IMR-90 (cell line): ENCODE measurements at regions not wholly inside any gene's neighbourhood (a gene's known extent, or its start where the extent isn't known, plus 50 kb on each side); places are given as distances from the start of the nearest gene placed in this dataset.

ENCODE experiments used
- ATAC-seq: fragments of 200-7000 bp; cut with Tn5 transposase; 2 replicates; pipeline ENCODE4 v1.9.1; 2020; ENCODE audit warnings: low read depth, mild to moderate bottlenecking, moderate library complexity
- BruUV-seq: library from RNA; stranded (reverse); fragments of 400-500 nt; replicated peaks from 2 replicates; lab custom pipeline; 2021; lab: Mats Ljungman, UMichigan
- CTCF ChIA-PET: fragments of 300-600 bp; formaldehyde crosslinking; extraction: SDS; loops from one replicate; lab custom pipeline; 2021; ENCODE audit warnings: antibody characterized with exemption; lab: Yijun Ruan, JAX
- POLR2A ChIA-PET: fragments of 300-600 bp; sonication (Branson Sonifier 250); formaldehyde crosslinking; loops from one replicate; lab custom pipeline; 2022; ENCODE audit warnings: antibody characterized with exemption; ENCODE audit not compliant: unreplicated experiment; lab: Charles Lee
- DNase-seq: peaks from one replicate; pipeline ENCODE4 v3.0.0; 2013
- H2AFZ ChIP-seq: replicated peaks from 2 replicates; pipeline ENCODE3; 2013; ENCODE audit warnings: low read length, mild to moderate bottlenecking; ENCODE audit not compliant: poor library complexity
- H2AK5ac ChIP-seq: 2 replicates; pipeline ENCODE4 v1.6.1; 2013; ENCODE audit warnings: low read depth, low read length, inconsistent platforms
- H2AK9ac ChIP-seq: replicated peaks from 2 replicates; pipeline ENCODE3; 2013; ENCODE audit warnings: mild to moderate bottlenecking, low read depth, low read length, moderate library complexity; ENCODE audit not compliant: poor library complexity
- H2BK120ac ChIP-seq: 2 replicates; pipeline ENCODE4 v1.6.1; 2013; ENCODE audit warnings: low read depth, low read length, inconsistent platforms
- H2BK15ac ChIP-seq: 3 replicates; pipeline ENCODE4 v1.6.1; 2013; ENCODE audit warnings: low read depth, low read length, inconsistent platforms
- H2BK20ac ChIP-seq: 2 replicates; pipeline ENCODE4 v1.6.1; 2013; ENCODE audit warnings: low read depth, mild to moderate bottlenecking, inconsistent platforms, low read length, moderate library complexity
- H2BK5ac ChIP-seq: 2 replicates; pipeline ENCODE4 v1.6.1; 2013; ENCODE audit warnings: mild to moderate bottlenecking, low read depth, low read length, inconsistent platforms; ENCODE audit not compliant: poor library complexity, severe bottlenecking
- H3K14ac ChIP-seq: replicated peaks from 2 replicates; pipeline ENCODE4 v1.6.1; 2013; ENCODE audit warnings: low read depth, low read length, inconsistent platforms
- H3K18ac ChIP-seq: 2 replicates; pipeline ENCODE4 v1.6.1; 2013; ENCODE audit warnings: low read depth, low read length, control low read depth
- H3K23ac ChIP-seq: 2 replicates; pipeline ENCODE4 v1.6.1; 2013; ENCODE audit warnings: low read depth, low read length, inconsistent platforms
- H3K27ac ChIP-seq: 2 replicates; pipeline ENCODE4 v1.5.1; 2013; ENCODE audit warnings: mild to moderate bottlenecking, control low read depth, low read length; ENCODE audit not compliant: insufficient read depth
- H3K27me3 ChIP-seq: 2 replicates; pipeline ENCODE4 v1.6.1; 2013; ENCODE audit warnings: low read length; ENCODE audit not compliant: control insufficient read depth, insufficient read depth
- H3K36me3 ChIP-seq: 2 replicates; pipeline ENCODE4 v1.6.1; 2013; ENCODE audit warnings: low read length, mixed read lengths; ENCODE audit not compliant: control insufficient read depth, insufficient read depth
- H3K4ac ChIP-seq: 2 replicates; pipeline ENCODE4 v1.6.1; 2013; ENCODE audit warnings: low read depth, low read length, inconsistent platforms
- H3K4me1 ChIP-seq: 2 replicates; pipeline ENCODE4 v1.6.1; 2013; ENCODE audit warnings: low read length, mixed read lengths; ENCODE audit not compliant: control insufficient read depth, insufficient read depth
- H3K4me2 ChIP-seq: 2 replicates; pipeline ENCODE4 v1.6.1; 2013; ENCODE audit warnings: low read depth, mild to moderate bottlenecking, control low read depth, low read length, moderate library complexity
- H3K4me3 ChIP-seq: 2 replicates; pipeline ENCODE4 v1.5.1; 2013; ENCODE audit warnings: low read depth, mild to moderate bottlenecking, control low read depth, low read length, moderate library complexity; ENCODE audit not compliant: insufficient read depth
- H3K56ac ChIP-seq: 2 replicates; pipeline ENCODE4 v1.6.1; 2013; ENCODE audit warnings: low read length, inconsistent platforms; ENCODE audit not compliant: insufficient read depth; ENCODE audit errors: extremely low read depth
- H3K79me1 ChIP-seq, 2 experiments: 2 replicates each; pipeline ENCODE4 v1.6.1; 2013; ENCODE audit warnings: low read length in 2 of 2, inconsistent platforms in 1 of 2, low read depth in 1 of 2
- H3K9ac ChIP-seq: 2 replicates; pipeline ENCODE4 v1.6.1; 2013; ENCODE audit warnings: low read depth, low read length, control low read depth
- H3K9me1 ChIP-seq: 2 replicates; pipeline ENCODE4 v1.6.1; 2013; ENCODE audit warnings: low read length, inconsistent platforms; ENCODE audit not compliant: insufficient read depth
- H3K9me3 ChIP-seq: 2 replicates; pipeline ENCODE4 v1.6.1; 2013; ENCODE audit warnings: low read length; ENCODE audit not compliant: control insufficient read depth, insufficient read depth
- H4K20me1 ChIP-seq: 2 replicates; pipeline ENCODE4 v1.6.1; 2013; ENCODE audit warnings: low read length, inconsistent platforms; ENCODE audit not compliant: insufficient read depth
- H4K5ac ChIP-seq: 2 replicates; pipeline ENCODE4 v1.6.1; 2013; ENCODE audit warnings: mild to moderate bottlenecking, low read depth, low read length, control low read depth
- H4K8ac ChIP-seq, 2 experiments: 2 replicates each; pipeline ENCODE4 v1.6.1; 2013; ENCODE audit warnings: low read depth in 2 of 2, low read length in 2 of 2, control low read depth in 1 of 2, inconsistent platforms in 1 of 2
- H4K91ac ChIP-seq: 2 replicates; pipeline ENCODE4 v1.6.1; 2013; ENCODE audit warnings: low read depth, low read length, inconsistent platforms; ENCODE audit not compliant: insufficient read depth
- BHLHE40 ChIP-seq: fragments of 150-350 bp; IDR thresholded peaks from 2 replicates; pipeline ENCODE4 v1.6.1; 2016; ENCODE audit warnings: mild to moderate bottlenecking, low read depth, low read length
- CHD1 ChIP-seq: IDR thresholded peaks from 2 replicates; pipeline ENCODE4 v1.6.1; 2012; ENCODE audit warnings: low read depth, low read length, improper control_type of control experiment
- CTCF ChIP-seq: conservative IDR thresholded peaks from 2 replicates; pipeline ENCODE4 v1.5.1; 2012; ENCODE audit warnings: mild to moderate bottlenecking, low read depth, low read length, improper control_type of control experiment
- MAFK ChIP-seq: IDR thresholded peaks from 2 replicates; pipeline ENCODE4 v1.6.1; 2012; ENCODE audit warnings: low read depth, low read length, improper control_type of control experiment
- MAZ ChIP-seq: IDR thresholded peaks from 2 replicates; pipeline ENCODE4 v1.6.1; 2012; ENCODE audit warnings: low read depth, mild to moderate bottlenecking, low read length, improper control_type of control experiment, moderate library complexity, borderline replicate concordance
- MXI1 ChIP-seq: IDR thresholded peaks from 2 replicates; pipeline ENCODE4 v1.6.1; 2012; ENCODE audit warnings: low read depth, mild to moderate bottlenecking, low read length, moderate library complexity, borderline replicate concordance
- NFE2L2 ChIP-seq: fragments of 150-350 bp; IDR thresholded peaks from 2 replicates; pipeline ENCODE4 v1.6.1; 2016; ENCODE audit warnings: low read depth, mild to moderate bottlenecking, low read length
- RAD21 ChIP-seq: IDR thresholded peaks from 2 replicates; pipeline ENCODE4 v1.6.1; 2012; ENCODE audit warnings: low read length, improper control_type of control experiment
- RCOR1 ChIP-seq: IDR thresholded peaks from 2 replicates; pipeline ENCODE4 v1.6.1; 2012; ENCODE audit warnings: mild to moderate bottlenecking, low read length, improper control_type of control experiment; ENCODE audit not compliant: insufficient replicate concordance
- RFX5 ChIP-seq: IDR thresholded peaks from 2 replicates; pipeline ENCODE4 v1.8.0; 2012; ENCODE audit warnings: low read depth, mild to moderate bottlenecking, low read length, moderate library complexity
- WGBS, 2 experiments: methylation state at CpG; one replicate each; pipeline versions ENCODE4 v1.1.5 to v1.1.7; 2013; ENCODE audit warnings: missing lambda C conversion rate in 2 of 2; ENCODE audit not compliant: insufficient read length in 1 of 2; ENCODE audit errors: extremely low coverage in 2 of 2; 5-methylcytosine and 5-hydroxymethylcytosine counted together
- dilution Hi-C: fragments of 300-500 bp; cut with HindIII; formaldehyde crosslinking; loops from one replicate; pipeline ENCODE4 v1.14.3; 2018; ENCODE audit warnings: low sequenced_read_pairs; ENCODE audit not compliant: unreplicated experiment
- in situ Hi-C: fragments of 300-500 bp; cut with MboI; formaldehyde crosslinking; loops from 3 replicates; pipeline ENCODE4 v1.14.3; 2019; ENCODE audit warnings: low sequenced_read_pairs, inconsistent platforms, mixed read lengths
- intact Hi-C: fragments of 100-400 bp; cut with micrococcal nuclease; formaldehyde crosslinking; loops from 2 replicates; pipeline ENCODE4 v1.10.0; 2022
- TF ChIP-seq, protein P1 (sequence below): fragments of 150-350 bp; IDR thresholded peaks from 2 replicates; pipeline ENCODE4 v1.6.1; 2016; ENCODE audit warnings: low read depth, mild to moderate bottlenecking, low read length, moderate library complexity, borderline replicate concordance
- TF ChIP-seq, protein P2 (sequence below): fragments of 150-350 bp; IDR thresholded peaks from 2 replicates; pipeline ENCODE4 v1.6.1; 2017; ENCODE audit warnings: mild to moderate bottlenecking, antibody characterized with exemption, low read length, low read depth

- no peak overlapping the region for H2BK5ac ChIP-seq
- intact Hi-C loops = loop anchor here (1.0 kb wide), 1 partner anchor 17 kb away; no protein-coding TSS in a partner anchor
- no peak overlapping the region for H4K91ac ChIP-seq
- H3K36me3 ChIP-seq = no peaks in the 10 kb centered on the region
- H3K27me3 ChIP-seq = peaks cover 7% of the 10 kb centered on the region
- peak overlapping the region; percentile 50 for H2AK9ac ChIP-seq
- in situ Hi-C loops = no loop called here
- no peak overlapping the region for H2BK20ac ChIP-seq
- H3K9ac ChIP-seq = no peak overlapping the region
- no peak overlapping the region; the same call in 1 of the 2 replicates for H3K56ac ChIP-seq
- TF ChIP-seq, protein P1, sequence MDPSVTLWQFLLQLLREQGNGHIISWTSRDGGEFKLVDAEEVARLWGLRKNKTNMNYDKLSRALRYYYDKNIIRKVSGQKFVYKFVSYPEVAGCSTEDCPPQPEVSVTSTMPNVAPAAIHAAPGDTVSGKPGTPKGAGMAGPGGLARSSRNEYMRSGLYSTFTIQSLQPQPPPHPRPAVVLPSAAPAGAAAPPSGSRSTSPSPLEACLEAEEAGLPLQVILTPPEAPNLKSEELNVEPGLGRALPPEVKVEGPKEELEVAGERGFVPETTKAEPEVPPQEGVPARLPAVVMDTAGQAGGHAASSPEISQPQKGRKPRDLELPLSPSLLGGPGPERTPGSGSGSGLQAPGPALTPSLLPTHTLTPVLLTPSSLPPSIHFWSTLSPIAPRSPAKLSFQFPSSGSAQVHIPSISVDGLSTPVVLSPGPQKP = no peak
- TF ChIP-seq CTCF (no peak), RCOR1 (no peak), BHLHE40 (no peak), NFE2L2 (no peak), CHD1 (no peak), MAZ (no peak), RFX5 (no peak), MAFK (no peak), MXI1 (no peak), RAD21 (no peak)
- TF ChIP-seq, protein P2, sequence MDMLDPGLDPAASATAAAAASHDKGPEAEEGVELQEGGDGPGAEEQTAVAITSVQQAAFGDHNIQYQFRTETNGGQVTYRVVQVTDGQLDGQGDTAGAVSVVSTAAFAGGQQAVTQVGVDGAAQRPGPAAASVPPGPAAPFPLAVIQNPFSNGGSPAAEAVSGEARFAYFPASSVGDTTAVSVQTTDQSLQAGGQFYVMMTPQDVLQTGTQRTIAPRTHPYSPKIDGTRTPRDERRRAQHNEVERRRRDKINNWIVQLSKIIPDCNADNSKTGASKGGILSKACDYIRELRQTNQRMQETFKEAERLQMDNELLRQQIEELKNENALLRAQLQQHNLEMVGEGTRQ = no peak
- 75% methylated on average over 1 of the region's 1 CpG; no CpG with 5 or more reads in 1 of the 2 experiments for WGBS, 2 experiments
- H3K4me3 ChIP-seq = no peak overlapping the region
- H3K4me2 ChIP-seq = no peak overlapping the region
- no peaks in the 10 kb centered on the region; the same call in 1 of the 2 replicates for H3K9me1 ChIP-seq
- H3K23ac ChIP-seq = no peak overlapping the region; the same call in 1 of the 2 replicates
- H3K79me1 ChIP-seq = no peaks in the 10 kb centered on the region
- H3K4ac ChIP-seq = no peak overlapping the region
- no peak overlapping the region for H2BK15ac ChIP-seq
- H3K14ac ChIP-seq = no peak overlapping the region
- no peaks in the 10 kb centered on the region for H4K20me1 ChIP-seq
- no peak overlapping the region for H3K27ac ChIP-seq
- H2BK120ac ChIP-seq = no peak overlapping the region
- dilution Hi-C loops = no loop called here
- H4K8ac ChIP-seq = no peak overlapping the region
- DNase-seq (no peak), ATAC-seq (no peak)
- CTCF ChIA-PET = no interaction called here
- no peaks in the 10 kb centered on the region for H3K4me1 ChIP-seq
- no peak overlapping the region for H3K18ac ChIP-seq
- 0 out of 2 replicates have a peak overlapping the region, but pooled peaks have one; percentile 29 for H2AK5ac ChIP-seq
- no peak overlapping the region for H4K5ac ChIP-seq
- H3K9me3 ChIP-seq = no peaks in the 10 kb centered on the region
- POLR2A ChIA-PET = no interaction called here
- H2AFZ ChIP-seq = no peak overlapping the region
- no TSS peak for BruUV-seq
Measured at GRCh38 chr11:69243496-69244200, 50.3 kb upstream of the MYEOV start.
